ENCODE measurements at regions not wholly inside any gene's neighbourhood (a gene's known extent, or its start where the extent isn't known, plus 50 kb on each side); places are given as distances from the start of the nearest gene placed in this dataset.

- 77% methylated on average over 14 of the region's 14 CpGs for WGBS
- Histone ChIP-seq H3K27ac (ENCODE audit: low read depth in 1 of 2, low read length in 2 of 2) (peak overlapping the region; percentile 49 to 57), H3K4me3 (ENCODE audit: low read depth in 1 of 3, low read length in 3 of 3) (no peak overlapping the region), H3K9ac (ENCODE audit: low read depth in 1 of 2, low read length in 2 of 2) (no peak overlapping the region), H3K27me3 (ENCODE audit: control insufficient read depth in 4 of 4, insufficient read depth in 4 of 4, low read length in 3 of 4) (no peaks in the 10 kb centered on the region), H3K9me3 (ENCODE audit: control insufficient read depth in 4 of 4, low read length in 3 of 4) (no peaks in the 10 kb centered on the region), H3K36me3 (ENCODE audit: control insufficient read depth in 4 of 4, insufficient read depth in 3 of 4, low read depth in 1 of 4, low read length in 3 of 4) (peaks cover 0 to 5% (median 0%) of the 10 kb centered on the region in 4 donors), H3K4me1 (ENCODE audit: control insufficient read depth in 4 of 4, insufficient read depth in 4 of 4, low read length in 3 of 4) (peaks cover 24 to 56% (median 37%) of the 10 kb centered on the region in 4 donors)
- DNase-seq (ENCODE audit: low spot score): no peak
- no peak for TF ChIP-seq EGR1 (IDR thresholded peaks at IDR 0.05; ENCODE audit: low read depth in 2 of 2)
- TF ChIP-seq RAD21 (IDR thresholded peaks at IDR 0.05): no peak
- no peak for TF ChIP-seq FOXA1 (IDR thresholded peaks at IDR 0.05)
- no peak for TF ChIP-seq ATF3 (IDR thresholded peaks at IDR 0.05)
- TF ChIP-seq HNF4G (IDR thresholded peaks at IDR 0.05): no peak
- no peak for TF ChIP-seq JUND (IDR thresholded peaks at IDR 0.05)
- TF ChIP-seq NR2F2 (IDR thresholded peaks at IDR 0.05): no peak
- TF ChIP-seq HNF4A (conservative IDR thresholded peaks at IDR 0.05): no peak
- TF ChIP-seq RXRA (IDR thresholded peaks at IDR 0.05): no peak
- no peak for TF ChIP-seq GABPA (IDR thresholded peaks at IDR 0.05 in 1 of 2, conservative IDR thresholded peaks at IDR 0.05 in 1 of 2)
- no peak for TF ChIP-seq TAF1 (conservative IDR thresholded peaks at IDR 0.05)
- TF ChIP-seq YY1 (IDR thresholded peaks at IDR 0.05): no peak
- TF ChIP-seq ZBTB33 (IDR thresholded peaks at IDR 0.05): no peak
- TF ChIP-seq FOXA2 (IDR thresholded peaks at IDR 0.05): no peak
- TF ChIP-seq CTCF (IDR thresholded peaks at IDR 0.05; ENCODE audit: low read depth, low read length, missing input control): no peak
These were observed 177.9 kb downstream of the SEC14L1 start for GRCh38 chr17:77318491-77319210.

GRCh38 chr17:77319211-77320043 lies 178.7 kb downstream of the SEC14L1 start:
- Histone ChIP-seq H3K27ac (ENCODE audit: low read depth in 1 of 2, low read length in 2 of 2) (peak overlapping the region; percentile 57 to 68), H3K4me3 (ENCODE audit: low read depth in 1 of 3, low read length in 3 of 3) (peak overlapping the region in 1 of 3 donors; percentile 9), H3K9ac (ENCODE audit: low read depth in 1 of 2, low read length in 2 of 2) (peak overlapping the region in 1 of 2 donors; percentile 49), H3K27me3 (ENCODE audit: control insufficient read depth in 4 of 4, insufficient read depth in 4 of 4, low read length in 3 of 4) (no peaks in the 10 kb centered on the region), H3K4me1 (ENCODE audit: control insufficient read depth in 4 of 4, insufficient read depth in 4 of 4, low read length in 3 of 4) (peaks cover 20 to 58% (median 39%) of the 10 kb centered on the region in 4 donors), H3K36me3 (ENCODE audit: control insufficient read depth in 4 of 4, insufficient read depth in 3 of 4, low read depth in 1 of 4, low read length in 3 of 4) (peaks cover 0 to 5% (median 0%) of the 10 kb centered on the region in 4 donors), H3K9me3 (ENCODE audit: control insufficient read depth in 4 of 4, low read length in 3 of 4) (no peaks in the 10 kb centered on the region)
- TF ChIP-seq JUND (IDR thresholded peaks at IDR 0.05) (peak in 1 of 2 donors; percentile 31), RXRA (IDR thresholded peaks at IDR 0.05) (peak in 1 of 2 donors; percentile 6), REST (IDR thresholded peaks at IDR 0.05) (no peak)
- DNase-seq (ENCODE audit: low spot score): no peak
- 65% methylated on average over 38 of the region's 38 CpGs for WGBS

All from liver (tissue), 8 donors.